HG03439 (cell line): ENCODE measurements at regions not wholly inside any gene's neighbourhood (a gene's known extent, or its start where the extent isn't known, plus 50 kb on each side); places are given as distances from the start of the nearest gene placed in this dataset.
"Not testable (repeated sequence)": the region's sequence is repeated elsewhere in the genome, so short reads cannot be mapped to it uniquely, and the experiment has no call there.

ENCODE experiments used
- ATAC-seq: cut with Tn5 transposase; IDR thresholded peaks from one replicate; pipeline ENCODE4 v1.9.1; 2021; ENCODE audit warnings: mild to moderate bottlenecking, moderate library complexity; ENCODE audit not compliant: unreplicated experiment

GRCh38 chr6:170003451-170004160, 252.2 kb downstream of the ERMARD start:
- ATAC-seq, result no peak

DNA sequence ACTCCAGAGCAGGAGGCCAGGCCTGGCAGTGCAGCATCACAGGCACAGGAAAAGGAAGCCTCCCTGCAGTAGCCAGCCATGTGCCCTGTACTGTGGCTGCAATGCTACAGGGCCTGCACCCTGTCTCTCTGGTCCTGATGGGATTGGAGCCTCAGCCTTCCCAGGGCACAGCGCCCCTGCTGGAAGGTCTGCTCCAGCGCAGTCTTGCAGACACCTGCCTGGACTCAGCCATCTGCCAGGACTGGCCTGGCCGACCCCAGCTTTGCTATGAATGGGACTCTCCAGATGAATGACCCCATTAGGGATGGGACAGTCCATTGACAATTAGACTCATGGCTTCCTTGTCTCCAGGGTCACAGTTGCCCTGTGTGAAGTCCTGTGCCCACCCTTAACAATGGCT, 251.6 kb downstream of the ERMARD start:
- no peak for ATAC-seq

DNA sequence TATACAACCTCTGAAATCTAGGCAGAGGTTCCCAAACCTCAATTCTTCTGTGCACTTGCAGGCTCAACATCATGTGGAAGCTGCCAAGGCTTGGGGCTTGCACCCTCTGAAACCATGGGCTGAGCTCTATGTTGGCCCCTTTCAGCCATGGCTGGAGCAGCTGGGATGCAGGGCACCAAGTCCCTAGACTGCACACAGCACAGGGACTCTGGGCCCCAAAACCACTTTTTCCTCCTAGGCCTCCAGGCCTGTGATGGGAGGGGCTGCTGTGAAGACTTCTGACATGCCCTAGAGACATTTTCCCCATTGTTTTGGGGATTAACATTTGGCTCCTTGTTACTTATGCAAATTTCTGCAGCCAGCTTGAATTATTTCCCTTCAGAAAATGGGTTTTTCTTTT, 250.4 kb downstream of the ERMARD start:
- not testable (repeated sequence) for ATAC-seq

DNA sequence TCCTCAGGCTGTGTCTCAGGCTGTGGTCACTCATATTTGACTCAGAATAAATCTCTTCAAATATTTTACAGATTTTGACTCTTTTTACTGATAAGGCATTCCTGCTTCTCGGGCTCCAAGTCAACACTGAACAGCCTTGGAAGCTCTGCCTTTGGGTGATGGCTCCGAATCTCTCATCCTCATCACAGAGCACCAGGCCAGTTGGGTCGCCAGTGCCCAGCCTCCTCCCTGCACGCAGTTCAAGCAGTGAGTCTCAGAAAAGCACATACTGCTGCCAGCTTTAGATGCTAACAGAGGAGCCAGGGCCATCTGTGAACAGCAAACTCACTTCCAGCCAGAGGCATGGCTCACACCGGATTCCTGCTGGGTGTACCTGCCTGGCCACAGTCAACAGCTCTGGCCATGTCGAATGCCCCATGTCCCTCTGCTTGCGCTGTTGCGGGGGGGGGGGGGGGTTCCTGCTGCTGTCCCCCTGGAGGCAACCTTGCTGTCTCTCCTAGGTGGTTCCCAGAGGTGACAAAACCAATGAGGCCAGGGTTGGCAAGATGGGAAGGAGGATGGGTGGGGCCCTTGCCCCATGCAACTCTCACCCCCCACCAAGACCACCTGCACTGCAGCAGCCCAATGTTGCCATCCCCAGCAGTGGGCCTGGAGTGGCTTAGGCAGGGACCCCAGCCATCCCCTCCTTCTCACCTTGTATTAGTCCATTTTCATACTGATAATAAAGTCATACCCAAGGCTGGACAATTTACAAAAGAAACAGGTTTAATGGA, 248.8 kb downstream of the ERMARD start:
- ATAC-seq, result no peak

GRCh38 chr6:169999367-169999766, 247.9 kb downstream of the ERMARD start:
- no peak for ATAC-seq

DNA sequence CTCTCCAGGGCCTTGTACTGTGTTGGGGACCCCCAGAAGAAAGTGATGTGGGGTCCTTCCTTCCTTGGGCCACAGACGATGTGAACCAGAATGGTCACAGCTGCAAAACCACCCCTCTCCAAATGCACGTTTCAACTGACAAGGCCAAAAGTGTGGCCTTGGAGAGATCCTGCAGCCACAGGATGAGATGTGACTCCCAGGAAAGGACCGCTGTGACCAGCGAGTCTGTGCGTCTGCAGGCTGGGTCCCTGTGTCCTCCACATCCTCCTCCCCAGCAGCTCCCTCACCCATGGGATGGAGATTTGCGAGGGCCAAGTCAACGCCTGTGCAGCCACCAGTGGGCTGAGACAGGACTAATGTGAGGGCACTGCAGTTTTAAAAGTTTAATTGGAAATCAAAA, 247.0 kb downstream of the ERMARD start:
- ATAC-seq, result no peak

DNA sequence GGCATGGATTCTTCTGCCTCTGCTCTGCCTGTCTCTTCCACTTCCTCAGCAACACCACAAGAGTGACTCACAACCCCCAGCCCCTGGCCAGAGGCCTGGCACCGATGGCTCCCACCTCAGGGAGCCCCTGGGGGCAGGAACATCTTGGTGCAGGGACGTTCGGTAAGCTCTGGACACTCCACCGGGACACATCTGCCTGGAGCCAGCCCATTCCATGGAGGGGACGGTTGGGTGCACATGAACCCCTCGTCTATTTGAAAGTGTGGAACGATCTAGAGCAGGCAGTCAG, 246.5 kb downstream of the ERMARD start:
- ATAC-seq, result no peak

DNA sequence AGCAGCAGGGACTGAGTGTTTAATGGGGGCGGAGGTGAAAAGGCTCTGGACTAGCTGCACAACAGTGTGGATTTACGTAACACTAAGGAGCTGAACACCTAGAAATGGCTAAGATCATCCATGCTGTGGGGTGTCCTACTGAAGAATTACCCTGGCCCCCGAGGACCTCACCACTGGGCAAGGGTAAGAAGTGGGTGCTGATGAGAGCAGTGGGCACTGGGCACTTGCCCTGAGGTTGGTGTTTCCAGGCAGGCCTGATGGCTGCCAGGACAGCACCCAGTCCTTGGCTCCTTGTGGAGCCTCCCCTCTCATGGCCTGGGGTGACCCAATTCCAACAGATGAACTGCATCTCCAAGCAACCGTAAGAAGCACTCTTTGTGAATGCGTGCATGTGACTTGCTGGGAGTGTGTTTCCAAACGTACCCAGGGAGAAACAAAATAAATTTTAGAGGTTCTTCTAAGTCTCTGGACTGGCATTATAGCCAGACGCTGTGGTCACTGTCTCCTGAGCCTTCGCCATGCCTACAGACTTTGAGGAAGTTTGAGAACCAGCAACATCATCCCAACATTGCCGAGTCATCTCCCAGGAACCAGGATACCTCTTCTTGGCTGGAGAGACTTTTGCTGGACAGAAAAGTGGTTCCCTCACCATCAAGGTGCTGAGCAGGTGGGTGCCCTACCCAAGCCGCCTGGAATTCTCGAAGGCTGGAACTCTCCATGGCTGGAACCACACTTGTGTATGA, 245.9 kb downstream of the ERMARD start:
- no peak for ATAC-seq

- no peak for ATAC-seq
Measured at GRCh38 chr6:169996378-169997051, 245.1 kb downstream of the ERMARD start.

DNA sequence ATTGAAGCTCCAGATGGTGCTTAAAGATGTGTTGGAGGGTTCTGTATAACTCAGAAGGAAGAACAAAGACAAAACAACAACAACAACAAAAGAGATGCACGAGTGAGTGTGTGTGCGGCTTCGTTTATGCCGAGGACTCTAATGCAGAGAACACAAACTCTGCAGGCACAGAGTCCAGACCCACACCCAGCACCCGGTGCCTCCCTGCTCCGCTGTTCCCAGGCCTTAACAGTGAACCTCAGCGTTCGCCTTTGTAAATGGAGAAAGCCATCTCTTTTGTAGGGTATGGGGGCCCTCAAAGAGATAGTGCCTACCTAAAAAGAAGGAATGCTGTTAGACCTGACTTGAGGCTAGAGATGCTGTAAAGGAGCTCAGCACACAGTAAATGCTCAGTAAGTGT, 243.3 kb downstream of the ERMARD start:
- no peak for ATAC-seq

- ATAC-seq, result no peak
Measured at GRCh38 chr6:169993861-169994481, 242.5 kb downstream of the ERMARD start.

GRCh38 chr6:169991913-169992312, 240.5 kb downstream of the ERMARD start:
- no peak for ATAC-seq

DNA sequence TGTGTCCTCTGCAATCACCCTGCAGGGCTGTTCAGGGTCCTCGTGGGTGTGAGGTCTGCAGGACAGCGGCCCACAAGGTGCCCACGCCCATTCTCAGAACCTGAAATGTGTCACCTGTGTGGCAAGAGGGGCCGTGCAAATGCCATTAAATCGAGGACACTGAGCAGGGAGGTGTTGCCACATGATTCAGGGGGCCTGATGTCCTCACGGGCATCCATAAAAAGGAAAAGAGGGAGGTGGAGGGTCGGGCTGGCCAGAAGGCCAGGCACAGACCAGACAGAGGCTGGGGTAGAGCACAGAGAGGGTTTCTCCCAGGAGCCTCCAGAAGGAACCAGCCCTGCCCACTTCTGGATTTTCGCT, 239.6 kb downstream of the ERMARD start:
- no peak for ATAC-seq

DNA sequence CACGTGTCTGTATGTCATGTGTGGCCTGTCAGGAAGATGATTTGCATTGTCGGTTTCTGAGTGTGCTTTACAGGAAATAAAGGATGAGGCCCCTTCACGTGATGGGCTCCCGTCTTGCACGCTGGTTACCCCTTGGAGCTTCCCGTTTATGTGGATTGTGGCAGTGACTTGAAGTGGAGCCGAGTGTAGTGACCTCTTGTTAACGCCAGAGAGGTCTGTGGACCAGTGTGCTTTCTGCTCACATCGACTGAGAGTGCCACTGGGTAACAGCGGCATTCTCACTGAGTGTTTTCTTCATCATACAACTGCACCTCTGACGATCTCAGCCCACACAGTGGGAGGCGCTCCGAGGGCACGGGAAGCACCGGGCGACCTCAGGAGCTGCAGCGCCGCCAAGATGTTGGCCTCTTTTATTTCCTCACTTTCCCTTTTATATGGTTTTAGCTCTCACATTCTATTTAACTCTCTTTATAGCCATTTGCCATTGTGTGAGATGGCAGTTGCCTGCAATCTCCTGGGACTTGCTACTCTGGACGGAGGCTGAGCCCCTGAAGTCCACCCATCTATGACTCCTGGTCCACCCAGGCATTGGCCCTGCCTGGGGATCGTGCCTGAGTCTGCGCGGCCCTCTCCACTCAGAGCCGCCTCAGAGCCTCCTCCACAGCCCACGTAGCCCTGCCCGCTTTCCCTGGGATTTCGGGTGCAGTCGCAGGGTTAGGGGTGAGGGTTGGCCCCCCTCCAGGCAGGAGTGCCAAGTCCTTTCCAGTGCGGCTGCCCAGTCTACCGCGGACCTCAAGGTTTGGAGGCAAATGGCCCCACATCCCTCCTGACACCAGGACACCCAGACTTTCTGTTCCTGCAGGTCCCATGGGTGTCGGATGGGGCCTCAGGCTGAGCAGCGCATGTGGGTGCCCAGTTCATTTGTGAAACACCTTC, 238.9 kb downstream of the ERMARD start:
- ATAC-seq, result no peak

- no peak for ATAC-seq
Measured at GRCh38 chr6:169989594-169989993, 238.2 kb downstream of the ERMARD start.

- ATAC-seq, result no peak
Measured at GRCh38 chr6:169988769-169989550, 237.5 kb downstream of the ERMARD start.

GRCh38 chr6:169986848-169987498, 235.6 kb downstream of the ERMARD start:
- ATAC-seq, result no peak

DNA sequence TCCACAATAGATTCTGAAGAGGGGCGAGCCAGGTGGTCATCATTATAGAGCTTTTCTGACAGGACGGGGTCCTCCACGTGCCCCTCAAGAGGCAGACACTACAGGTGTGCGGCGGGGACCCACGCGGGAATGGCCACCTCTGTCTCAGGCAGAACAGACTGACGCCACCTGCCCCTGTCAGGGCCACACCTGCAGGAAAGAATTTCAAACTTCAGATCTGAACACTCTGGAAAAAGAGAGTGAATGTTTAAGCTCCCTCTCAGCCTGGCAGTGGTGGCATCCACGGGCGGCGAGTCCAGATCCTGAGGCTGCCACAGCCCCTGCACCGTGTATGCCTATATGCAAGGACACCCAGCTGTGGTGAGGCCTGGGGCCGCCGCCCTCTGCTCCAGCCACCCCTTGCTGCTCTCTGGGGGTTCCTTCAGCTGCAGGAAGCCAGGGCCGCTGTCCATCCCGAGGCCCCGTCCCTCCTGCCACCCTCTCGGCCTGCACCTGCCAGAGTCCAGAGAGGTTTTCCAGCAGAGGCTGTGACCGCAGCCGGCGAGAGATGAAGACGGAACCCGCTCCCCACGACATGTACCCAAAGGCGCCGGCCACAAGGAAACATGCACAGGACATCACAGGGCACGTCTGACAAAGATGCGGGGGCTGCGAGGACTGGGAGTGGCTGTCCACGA, 234.9 kb downstream of the ERMARD start:
- no peak for ATAC-seq
